GM19468 (cell line): ENCODE measurements at regions not wholly inside any gene's neighbourhood (a gene's known extent, or its start where the extent isn't known, plus 50 kb on each side); places are given as distances from the start of the nearest gene placed in this dataset.

ENCODE experiments used
- ATAC-seq: cut with Tn5 transposase; IDR thresholded peaks from one replicate; pipeline ENCODE4 v1.9.1; 2021; ENCODE audit warnings: mild to moderate bottlenecking, moderate library complexity, moderate number of reproducible peaks; ENCODE audit not compliant: unreplicated experiment; ENCODE audit errors: extremely low read depth

- ATAC-seq = no peak
Measured at GRCh38 chr2:6218926-6219325, 526.7 kb downstream of the SOX11 start.

- no peak for ATAC-seq
Measured at GRCh38 chr2:6219906-6220305, 527.7 kb downstream of the SOX11 start.

GRCh38 chr2:6222296-6222695, 530.1 kb downstream of the SOX11 start:
- ATAC-seq = no peak

GRCh38 chr2:6224267-6224666, 532.1 kb downstream of the SOX11 start:
- peak; percentile 85 for ATAC-seq

- no peak for ATAC-seq
Measured at GRCh38 chr2:6228251-6228650, 536.1 kb downstream of the SOX11 start.

GRCh38 chr2:6231166-6231565, 539.0 kb downstream of the SOX11 start:
- ATAC-seq = no peak

- ATAC-seq = no peak
Measured at GRCh38 chr2:6233993-6234392, 541.8 kb downstream of the SOX11 start.

GRCh38 chr2:6234702-6235101, 542.5 kb downstream of the SOX11 start:
- ATAC-seq = no peak

- no peak for ATAC-seq
Measured at GRCh38 chr2:6236317-6236716, 544.1 kb downstream of the SOX11 start.

GRCh38 chr2:6237039-6237660, 545.0 kb downstream of the SOX11 start:
- no peak for ATAC-seq

GRCh38 chr2:6249557-6249956, 557.4 kb downstream of the SOX11 start:
- ATAC-seq = no peak

- ATAC-seq = no peak
Measured at GRCh38 chr2:6254441-6254840, 562.3 kb downstream of the SOX11 start.

- no peak for ATAC-seq
Measured at GRCh38 chr2:6264198-6264597, 572.0 kb downstream of the SOX11 start.

- ATAC-seq = no peak
Measured at GRCh38 chr2:6281524-6281923, 584.2 kb downstream of the CMPK2 start.

- no peak for ATAC-seq
Measured at GRCh38 chr2:6283259-6283658, 582.4 kb downstream of the CMPK2 start.

GRCh38 chr2:6287406-6287805, 578.3 kb downstream of the CMPK2 start:
- ATAC-seq = no peak

GRCh38 chr2:6288791-6289190, 576.9 kb downstream of the CMPK2 start:
- ATAC-seq = no peak

GRCh38 chr2:6290217-6291015, 575.3 kb downstream of the CMPK2 start:
- ATAC-seq = no peak

GRCh38 chr2:6294791-6295190, 570.9 kb downstream of the CMPK2 start:
- ATAC-seq = no peak

GRCh38 chr2:6297238-6297637, 568.5 kb downstream of the CMPK2 start:
- ATAC-seq = peak; percentile 55

- ATAC-seq = no peak
Measured at GRCh38 chr2:6301426-6301825, 564.3 kb downstream of the CMPK2 start.

- no peak for ATAC-seq
Measured at GRCh38 chr2:6308986-6309385, 556.7 kb downstream of the CMPK2 start.
